Hepatocyte (in vitro differentiated cells): ENCODE measurements at regions not wholly inside any gene's neighbourhood (a gene's known extent, or its start where the extent isn't known, plus 50 kb on each side); places are given as distances from the start of the nearest gene placed in this dataset.

ENCODE experiments used
- DNase-seq: peaks from one replicate; pipeline ENCODE4 v3.0.0-alpha.2; 2016; ENCODE audit warnings: low spot score
- H2AFZ ChIP-seq: fragments of 200-600 bp; sonication (generic); 2 replicates; pipeline ENCODE4 v1.6.0; 2016; ENCODE audit warnings: antibody characterized with exemption, mild to moderate bottlenecking
- H3K27ac ChIP-seq: fragments of 200-600 bp; sonication (generic); 2 replicates; pipeline ENCODE4 v1.5.1; 2016; ENCODE audit warnings: mild to moderate bottlenecking
- H3K27me3 ChIP-seq: fragments of 200-600 bp; sonication (generic); 2 replicates; pipeline ENCODE4 v1.6.1; 2016
- H3K36me3 ChIP-seq: fragments of 200-600 bp; sonication (generic); replicated peaks from 2 replicates; pipeline ENCODE4 v1.5.1; 2016; ENCODE audit warnings: low read depth; ENCODE audit not compliant: insufficient read depth
- H3K4me1 ChIP-seq: fragments of 200-600 bp; sonication (generic); 2 replicates; pipeline ENCODE4 v1.5.1; 2016; ENCODE audit warnings: mild to moderate bottlenecking, moderate library complexity; ENCODE audit not compliant: insufficient read depth
- H3K4me2 ChIP-seq: fragments of 200-600 bp; sonication (generic); 2 replicates; pipeline ENCODE4 v1.6.0; 2016
- H3K4me3 ChIP-seq: fragments of 200-600 bp; sonication (generic); 2 replicates; pipeline ENCODE4 v1.5.1; 2016; ENCODE audit warnings: mild to moderate bottlenecking
- H3K79me2 ChIP-seq: fragments of 200-600 bp; sonication (generic); 2 replicates; pipeline ENCODE4 v1.6.0; 2017; ENCODE audit warnings: mild to moderate bottlenecking
- H3K9me2 ChIP-seq: fragments of 200-600 bp; sonication (generic); replicated peaks from 2 replicates; pipeline ENCODE4 v1.6.0; 2017; ENCODE audit warnings: mild to moderate bottlenecking; ENCODE audit not compliant: insufficient read depth
- H3K9me3 ChIP-seq: fragments of 200-600 bp; sonication (generic); 2 replicates; pipeline ENCODE4 v1.5.1; 2016; ENCODE audit warnings: low read depth, mild to moderate bottlenecking
- H4K20me1 ChIP-seq: fragments of 200-600 bp; sonication (generic); 2 replicates; pipeline ENCODE4 v1.6.0; 2016; ENCODE audit warnings: mild to moderate bottlenecking; ENCODE audit not compliant: insufficient read depth, poor library complexity, severe bottlenecking
- EZH2 ChIP-seq: fragments of 200-600 bp; sonication (generic); IDR thresholded peaks from 2 replicates; pipeline ENCODE4 v1.6.1; 2016; ENCODE audit warnings: antibody characterized with exemption, mild to moderate bottlenecking, borderline replicate concordance
- EZH2phosphoT487 ChIP-seq: fragments of 200-600 bp; sonication (generic); IDR thresholded peaks from one replicate; pipeline ENCODE4 v1.6.1; 2018; ENCODE audit warnings: antibody characterized with exemption, mild to moderate bottlenecking, low read depth, moderate library complexity; ENCODE audit not compliant: unreplicated experiment, severe bottlenecking
- WGBS: methylation state at CpG from one replicate; pipeline ENCODE4 v1.1.6; 2016; ENCODE audit warnings: low lambda C conversion rate; ENCODE audit errors: missing lambda C conversion rate; 5-methylcytosine and 5-hydroxymethylcytosine counted together
- TF ChIP-seq, protein P1 (sequence below): fragments of 200-600 bp; sonication (generic); IDR thresholded peaks from 2 replicates; pipeline ENCODE4 v1.5.1; 2016; ENCODE audit warnings: antibody characterized with exemption, mild to moderate bottlenecking; ENCODE audit not compliant: poor library complexity

DNA sequence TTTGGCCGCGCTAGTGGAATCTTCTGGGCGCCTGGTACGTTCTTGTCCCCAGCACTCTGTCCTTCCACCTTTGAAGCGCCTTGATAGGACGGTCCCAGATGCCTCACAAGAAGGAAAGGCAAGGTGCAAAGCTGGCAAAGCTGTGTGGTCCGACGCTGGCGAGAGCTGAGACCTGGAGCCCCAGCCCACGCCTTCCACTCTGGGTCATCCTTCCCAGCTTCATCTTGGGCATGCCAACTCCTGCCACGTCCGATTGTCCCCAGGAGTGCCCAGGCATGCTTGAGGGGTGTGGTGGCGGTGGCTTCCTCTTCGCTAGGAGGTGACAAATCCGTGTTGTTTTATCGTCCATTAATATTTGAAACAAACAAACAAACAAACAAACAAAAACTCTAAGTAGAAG, 123.9 kb upstream of the DPYD start:
- DNase-seq = no peak
- Histone ChIP-seq H3K27ac (no peak overlapping the region), H3K9me2 (no peaks in the 10 kb centered on the region), H3K4me3 (no peak overlapping the region), H3K79me2 (no peaks in the 10 kb centered on the region), H3K36me3 (no peaks in the 10 kb centered on the region), H3K9me3 (no peaks in the 10 kb centered on the region), H3K4me1 (peaks cover 15% of the 10 kb centered on the region), H4K20me1 (no peaks in the 10 kb centered on the region), H3K27me3 (peaks cover 78% of the 10 kb centered on the region), H2AFZ (no peak overlapping the region), H3K4me2 (peak overlapping the region; percentile 90)
- TF ChIP-seq, protein P1, sequence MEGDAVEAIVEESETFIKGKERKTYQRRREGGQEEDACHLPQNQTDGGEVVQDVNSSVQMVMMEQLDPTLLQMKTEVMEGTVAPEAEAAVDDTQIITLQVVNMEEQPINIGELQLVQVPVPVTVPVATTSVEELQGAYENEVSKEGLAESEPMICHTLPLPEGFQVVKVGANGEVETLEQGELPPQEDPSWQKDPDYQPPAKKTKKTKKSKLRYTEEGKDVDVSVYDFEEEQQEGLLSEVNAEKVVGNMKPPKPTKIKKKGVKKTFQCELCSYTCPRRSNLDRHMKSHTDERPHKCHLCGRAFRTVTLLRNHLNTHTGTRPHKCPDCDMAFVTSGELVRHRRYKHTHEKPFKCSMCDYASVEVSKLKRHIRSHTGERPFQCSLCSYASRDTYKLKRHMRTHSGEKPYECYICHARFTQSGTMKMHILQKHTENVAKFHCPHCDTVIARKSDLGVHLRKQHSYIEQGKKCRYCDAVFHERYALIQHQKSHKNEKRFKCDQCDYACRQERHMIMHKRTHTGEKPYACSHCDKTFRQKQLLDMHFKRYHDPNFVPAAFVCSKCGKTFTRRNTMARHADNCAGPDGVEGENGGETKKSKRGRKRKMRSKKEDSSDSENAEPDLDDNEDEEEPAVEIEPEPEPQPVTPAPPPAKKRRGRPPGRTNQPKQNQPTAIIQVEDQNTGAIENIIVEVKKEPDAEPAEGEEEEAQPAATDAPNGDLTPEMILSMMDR = no peak
- TF ChIP-seq EZH2 = no peak
- WGBS = 38% methylated on average over 15 of the region's 16 CpGs

GRCh38 chr1:98044071-98044697, 123.3 kb upstream of the DPYD start:
- H3K79me2 ChIP-seq = no peaks in the 10 kb centered on the region
- no peak overlapping the region for H3K27ac ChIP-seq
- WGBS = 56% methylated on average over 12 of the region's 12 CpGs
- H3K4me3 ChIP-seq = no peak overlapping the region
- DNase-seq = no peak
- TF ChIP-seq EZH2phosphoT487 = no peak
- no peak for TF ChIP-seq EZH2
- TF ChIP-seq, protein P1 = no peak
- H3K36me3 ChIP-seq = no peaks in the 10 kb centered on the region
- no peaks in the 10 kb centered on the region for H4K20me1 ChIP-seq
- H2AFZ ChIP-seq = no peak overlapping the region
- H3K27me3 ChIP-seq = peaks cover 72% of the 10 kb centered on the region
- H3K4me2 ChIP-seq = peak overlapping the region; percentile 90
- H3K9me2 ChIP-seq = no peaks in the 10 kb centered on the region
- no peaks in the 10 kb centered on the region for H3K9me3 ChIP-seq
- peaks cover 15% of the 10 kb centered on the region for H3K4me1 ChIP-seq

DNA sequence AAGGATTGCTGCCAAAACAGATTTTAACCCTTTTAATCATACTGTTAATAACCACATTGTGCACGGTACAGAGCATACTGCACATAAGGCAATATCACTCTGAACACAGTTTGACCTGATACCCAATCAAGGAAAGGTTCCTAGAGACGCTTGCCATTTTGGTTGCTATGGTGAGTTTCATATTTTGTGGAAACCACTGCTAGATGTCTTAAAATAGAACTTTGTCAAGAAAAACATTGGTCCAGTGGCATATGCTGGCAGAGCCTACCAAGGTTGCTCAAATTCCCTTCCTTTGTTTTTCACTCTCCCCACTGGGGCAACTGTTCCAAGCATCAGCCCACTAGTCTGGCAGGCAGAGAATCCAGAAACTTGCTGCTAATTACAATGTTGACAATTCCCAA, 114.8 kb upstream of the DPYD start:
- no peaks in the 10 kb centered on the region for H3K36me3 ChIP-seq
- no peaks in the 10 kb centered on the region for H3K79me2 ChIP-seq
- 93% methylated on average over 2 of the region's 2 CpGs for WGBS
- no peak overlapping the region for H2AFZ ChIP-seq
- no peak overlapping the region for H3K27ac ChIP-seq
- H3K9me2 ChIP-seq = no peaks in the 10 kb centered on the region
- H3K4me3 ChIP-seq = no peak overlapping the region
- H3K4me1 ChIP-seq = no peaks in the 10 kb centered on the region
- TF ChIP-seq, protein P1 = no peak
- TF ChIP-seq EZH2 = no peak
- no peak for TF ChIP-seq EZH2phosphoT487
- H3K4me2 ChIP-seq = no peak overlapping the region
- peaks cover 4% of the 10 kb centered on the region for H3K27me3 ChIP-seq
- no peak for DNase-seq
- no peaks in the 10 kb centered on the region for H4K20me1 ChIP-seq
- no peaks in the 10 kb centered on the region for H3K9me3 ChIP-seq
